HCT116 (cell line): ENCODE measurements at regions not wholly inside any gene's neighbourhood (a gene's known extent, or its start where the extent isn't known, plus 50 kb on each side); places are given as distances from the start of the nearest gene placed in this dataset.
"Not testable (repeated sequence)": the region's sequence is repeated elsewhere in the genome, so short reads cannot be mapped to it uniquely, and the experiment has no call there.

Experiments used
- ATAC-seq: fragments of 200-7000 bp; cut with Tn5 transposase; 2 replicates; pipeline ENCODE4 v1.9.1; 2020; ENCODE audit warnings: mild to moderate bottlenecking, moderate library complexity
- BruUV-seq: library from RNA; stranded (reverse); fragments of 400-500 nt; replicated peaks from 2 replicates; lab custom pipeline; 2021; lab: Mats Ljungman, UMichigan
- CTCF ChIA-PET: fragments of 300-600 bp; sonication (Branson Sonifier 250); formaldehyde crosslinking; loops from one replicate; lab custom pipeline; 2021; ENCODE audit warnings: antibody characterized with exemption; lab: Charles Lee
- POLR2A ChIA-PET: fragments of 300-600, 350-600 bp; sonication (Branson Sonifier 250); formaldehyde crosslinking; loops from one replicate; lab custom pipeline; 2021; ENCODE audit warnings: antibody characterized with exemption; lab: Charles Lee
- RAD21 ChIA-PET, 2 experiments: fragments of 300-600 bp; sonication (Branson Sonifier 250); formaldehyde crosslinking; loops; one replicate each; lab custom pipeline; 2023; ENCODE audit warnings: low total read pairs in 2 of 2; ENCODE audit not compliant: uncharacterized antibody in 2 of 2, unreplicated experiment in 2 of 2, low non-redundant PET in 1 of 2; lab: Charles Lee
- DNase-seq: peaks from one replicate; pipeline ENCODE4 v3.0.0-alpha.2; 2010; ENCODE audit warnings: low read depth, low spot score
- H2AFZ ChIP-seq: fragments of 200-600 bp; shearing (Covaris generic), sonication (generic); 2 replicates; pipeline ENCODE4 v1.6.1; 2017; ENCODE audit warnings: low read depth, mixed run types, mixed read lengths, antibody characterized with exemption, low read length; ENCODE audit not compliant: poor library complexity, severe bottlenecking
- H3K27ac ChIP-seq: 2 replicates; pipeline ENCODE4 v1.5.1; 2012; ENCODE audit warnings: low read depth, low read length
- H3K27me3 ChIP-seq: fragments of 200-600 bp; sonication (generic); 2 replicates; pipeline ENCODE4 v1.6.1; 2016; ENCODE audit warnings: mixed run types, low read length, mixed read lengths; ENCODE audit not compliant: insufficient read depth
- H3K36me3 ChIP-seq, 2 experiments: fragments of 200-500 bp in 1 of 2; fragments of 200-600 bp in 1 of 2; sonication (Bioruptor generic) in 1 of 2; sonication (generic) in 1 of 2; 2 replicates each; pipeline versions ENCODE4 v1.5.1 to v1.6.1; 2014 to 2016; ENCODE audit warnings: low read length in 2 of 2, inconsistent platforms in 1 of 2, mixed read lengths in 1 of 2, mixed run types in 1 of 2; ENCODE audit not compliant: insufficient read depth in 2 of 2, control insufficient read depth in 1 of 2
- H3K4me1 ChIP-seq, 2 experiments: fragments of 200-600 bp in 1 of 2; sonication (generic) in 1 of 2; 2 replicates each; pipeline versions ENCODE4 v1.5.1 to v1.6.1; 2012 to 2017; ENCODE audit warnings: low read length in 2 of 2, inconsistent platforms in 1 of 2, mild to moderate bottlenecking in 1 of 2, mixed read lengths in 1 of 2, mixed run types in 1 of 2, moderate library complexity in 1 of 2; ENCODE audit not compliant: insufficient read depth in 2 of 2, control insufficient read depth in 1 of 2
- H3K4me2 ChIP-seq: fragments of 200-600 bp; sonication (generic); 2 replicates; pipeline ENCODE4 v1.6.1; 2017; ENCODE audit warnings: mixed run types, low read length, mixed read lengths
- H3K4me3 ChIP-seq, 2 experiments: fragments of 200-600 bp in 1 of 2; sonication (generic) in 1 of 2; replicated peaks in 1 of 2; 2 replicates each; pipeline ENCODE4 v1.5.1; 2011 to 2016; ENCODE audit warnings: low read length in 2 of 2, control low read depth in 1 of 2, low read depth in 1 of 2, mild to moderate bottlenecking in 1 of 2, mixed read lengths in 1 of 2, mixed run types in 1 of 2
- H3K79me2 ChIP-seq: fragments of 200-600 bp; sonication (generic); 2 replicates; pipeline ENCODE4 v1.6.1; 2017; ENCODE audit warnings: mild to moderate bottlenecking, mixed run types, low read length, moderate library complexity, mixed read lengths; ENCODE audit not compliant: insufficient read depth
- H3K9ac ChIP-seq: fragments of 200-600 bp; sonication (generic); 2 replicates; pipeline ENCODE4 v1.6.1; 2016; ENCODE audit warnings: low read length, mixed read lengths
- H3K9me2 ChIP-seq: fragments of 200-600 bp; sonication (generic), shearing (Covaris generic); 2 replicates; pipeline ENCODE4 v1.6.1; 2017; ENCODE audit warnings: mixed run types, mild to moderate bottlenecking, moderate library complexity; ENCODE audit not compliant: insufficient read depth
- H3K9me3 ChIP-seq, 2 experiments: fragments of 200-500 bp in 1 of 2; fragments of 200-600 bp in 1 of 2; sonication (Bioruptor generic) in 1 of 2; sonication (generic) in 1 of 2; 2 replicates each; pipeline ENCODE4 v1.6.1; 2014 to 2017; ENCODE audit warnings: low read length in 2 of 2, mixed read lengths in 2 of 2, inconsistent platforms in 1 of 2, low read depth in 1 of 2, mild to moderate bottlenecking in 1 of 2, mixed run types in 1 of 2, moderate library complexity in 1 of 2; ENCODE audit not compliant: control insufficient read depth in 1 of 2, insufficient read depth in 1 of 2
- H4K20me1 ChIP-seq: fragments of 200-600 bp; sonication (generic), shearing (Covaris generic); 2 replicates; pipeline ENCODE4 v1.6.1; 2017; ENCODE audit warnings: mixed run types, mild to moderate bottlenecking, moderate library complexity; ENCODE audit not compliant: insufficient read depth
- CTCF ChIP-seq, 3 experiments: fragments of 200-600 bp in 1 of 3; sonication (generic) in 1 of 3; IDR thresholded peaks in 2 of 3; conservative IDR thresholded peaks in 1 of 3; 2 replicates each; pipeline ENCODE4 v1.5.1; 2012 to 2017; ENCODE audit warnings: low read depth in 2 of 3, low read length in 2 of 3, antibody characterized with exemption in 1 of 3, borderline replicate concordance in 1 of 3, control low read depth in 1 of 3, mild to moderate bottlenecking in 1 of 3, mixed read lengths in 1 of 3, mixed run types in 1 of 3, moderate library complexity in 1 of 3; ENCODE audit not compliant: insufficient read depth in 1 of 3
- ELF1 ChIP-seq: IDR thresholded peaks from 2 replicates; pipeline ENCODE4 v1.6.1; 2012; ENCODE audit warnings: low read depth, borderline replicate concordance
- EZH2phosphoT487 ChIP-seq: fragments of 200-600 bp; IDR thresholded peaks from 2 replicates; pipeline ENCODE4 v1.6.1; 2018; ENCODE audit warnings: antibody characterized with exemption, borderline replicate concordance
- FOSL1 ChIP-seq: IDR thresholded peaks from 2 replicates; pipeline ENCODE4 v1.6.1; 2012; ENCODE audit warnings: low read depth
- MAX ChIP-seq: IDR thresholded peaks from 2 replicates; pipeline ENCODE4 v1.6.1; 2012
- RAD21 ChIP-seq: IDR thresholded peaks from 2 replicates; pipeline ENCODE4 v1.6.1; 2012; ENCODE audit warnings: low read depth, mild to moderate bottlenecking
- SP1 ChIP-seq: IDR thresholded peaks from 2 replicates; pipeline ENCODE4 v1.6.1; 2012; ENCODE audit warnings: low read depth
- ZFX ChIP-seq: fragments of 450-650 bp; IDR thresholded peaks from 2 replicates; pipeline ENCODE4 v1.6.1; 2017
- intact Hi-C: fragments of 100-400 bp; cut with micrococcal nuclease; formaldehyde crosslinking; loops from 2 replicates; pipeline ENCODE4 v1.10.0; 2022

GRCh38 chr10:117432866-117433265 is 57.6 kb upstream of the PDZD8 start:
- RAD21 ChIA-PET: no interaction called here

GRCh38 chr10:117431160-117431559 is 55.9 kb upstream of the PDZD8 start:
- H2AFZ ChIP-seq: no peak overlapping the region
- peak; percentile 58 for ATAC-seq
- H3K4me1 ChIP-seq: no peaks in the 10 kb centered on the region
- H3K36me3 ChIP-seq: no peaks in the 10 kb centered on the region
- DNase-seq: peak; percentile 28
- no peak overlapping the region for H3K4me3 ChIP-seq
- BruUV-seq: no TSS peak
- CTCF ChIA-PET: interaction anchor here (0.9 to 9.0 kb wide), 11 partner anchors 11 to 1113 kb away, joined by 3 to 92 read pairs (median 5); no protein-coding TSS in a partner anchor
- H3K9ac ChIP-seq: no peak overlapping the region
- POLR2A ChIA-PET: no interaction called here
- no peaks in the 10 kb centered on the region for H3K9me2 ChIP-seq
- intact Hi-C loops: no loop called here
- RAD21 ChIA-PET: interaction anchor here in 1 of 2 experiments (0.9 to 1.0 kb wide), 2 partner anchors 47 to 49 kb away, joined by 3 read pairs; no protein-coding TSS in a partner anchor
- H3K27me3 ChIP-seq: peaks cover 18% of the 10 kb centered on the region; the same call in 1 of the 2 replicates
- TF ChIP-seq RAD21: peak; percentile 58
- TF ChIP-seq ZFX: no peak
- peak in 2 of 3 experiments; percentile 34 to 37; a peak in 2 of 6 replicates for TF ChIP-seq CTCF (IDR thresholded peaks at IDR 0.05 in 2 of 3, conservative IDR thresholded peaks at IDR 0.05 in 1 of 3; ENCODE audit: borderline replicate concordance in 1 of 3, insufficient read depth in 1 of 3, low read depth in 2 of 3, low read length in 2 of 3)
- H3K9me3 ChIP-seq: no peaks in the 10 kb centered on the region
- no peaks in the 10 kb centered on the region for H3K79me2 ChIP-seq
- no peaks in the 10 kb centered on the region for H4K20me1 ChIP-seq
- no peak overlapping the region for H3K27ac ChIP-seq
- H3K4me2 ChIP-seq: no peak overlapping the region

More at GRCh38 chr10:117432866-117433265, 57.6 kb upstream of the PDZD8 start:
- H3K27me3 ChIP-seq: peaks cover 20% of the 10 kb centered on the region; the same call in 1 of the 2 replicates
- H3K79me2 ChIP-seq: no peaks in the 10 kb centered on the region
- no peak overlapping the region for H3K4me3 ChIP-seq
- no peaks in the 10 kb centered on the region for H3K9me3 ChIP-seq
- ATAC-seq (no peak), DNase-seq (no peak)
- intact Hi-C loops: no loop called here
- POLR2A ChIA-PET: no interaction called here
- TF ChIP-seq ELF1: no peak
- no peak for TF ChIP-seq SP1
- no peak for TF ChIP-seq RAD21
- TF ChIP-seq FOSL1: no peak
- TF ChIP-seq MAX: no peak
- no peak for TF ChIP-seq ZFX
- TF ChIP-seq EZH2phosphoT487: no peak
- H3K4me2 ChIP-seq: no peak overlapping the region
- H3K9me2 ChIP-seq: no peaks in the 10 kb centered on the region
- H2AFZ ChIP-seq: no peak overlapping the region
- no peak overlapping the region for H3K27ac ChIP-seq
- BruUV-seq: no TSS peak
- no peak overlapping the region for H3K9ac ChIP-seq
- CTCF ChIA-PET: interaction anchor here (9.0 kb wide), 1 partner anchor 10 kb away, joined by 92 read pairs; no protein-coding TSS in a partner anchor
- no peaks in the 10 kb centered on the region for H3K4me1 ChIP-seq
- H4K20me1 ChIP-seq: no peaks in the 10 kb centered on the region
- H3K36me3 ChIP-seq: no peaks in the 10 kb centered on the region

- H3K4me1 ChIP-seq, H2AFZ ChIP-seq, H3K9me3 ChIP-seq, H3K4me2 ChIP-seq, H3K9ac ChIP-seq, ATAC-seq, H3K79me2 ChIP-seq, H3K9me2 ChIP-seq, POLR2A ChIA-PET, H4K20me1 ChIP-seq, BruUV-seq, H3K4me3 ChIP-seq, H3K27ac ChIP-seq, DNase-seq, H3K36me3 ChIP-seq, intact Hi-C loops: not testable (repeated sequence)
- RAD21 ChIA-PET: interaction anchor here in 1 of 2 experiments (1.0 kb wide), 1 partner anchor 49 kb away, joined by 3 read pairs; no protein-coding TSS in a partner anchor
- CTCF ChIA-PET: interaction anchor here (0.9 to 9.0 kb wide), 7 partner anchors 12 to 110 kb away, joined by 3 to 92 read pairs (median 9); no protein-coding TSS in a partner anchor
- peaks cover 14% of the 10 kb centered on the region; the same call in 1 of the 2 replicates for H3K27me3 ChIP-seq
These were observed 55.3 kb upstream of the PDZD8 start for GRCh38 chr10:117430535-117430934.
